ENCODE measurements at regions not wholly inside any gene's neighbourhood (a gene's known extent, or its start where the extent isn't known, plus 50 kb on each side); places are given as distances from the start of the nearest gene placed in this dataset.

GRCh38 chr15:81747482-81747881 is 298.3 kb downstream of the MEX3B start:
- no peaks in the 10 kb centered on the region for H3K9me3 Mint-ChIP-seq
- TF ChIP-seq MAX (CRISPR knock-in tag; IDR thresholded peaks at IDR 0.05) (no peak), AR (CRISPR knock-in tag; IDR thresholded peaks at IDR 0.05) (no peak), AFF4 (CRISPR knock-in tag; IDR thresholded peaks at IDR 0.05; ENCODE audit: borderline replicate concordance) (no peak), ETV6 (CRISPR knock-in tag; IDR thresholded peaks at IDR 0.05) (no peak), ZNF263 (CRISPR knock-in tag; IDR thresholded peaks at IDR 0.05; ENCODE audit: low read depth) (no peak), SP1 (CRISPR knock-in tag; conservative IDR thresholded peaks at IDR 0.05) (no peak), E2F5 (CRISPR knock-in tag; IDR thresholded peaks at IDR 0.05) (no peak), ATF1 (CRISPR knock-in tag; IDR thresholded peaks at IDR 0.05) (no peak), FOXP4 (CRISPR knock-in tag; IDR thresholded peaks at IDR 0.05) (no peak), ARID4B (CRISPR knock-in tag; IDR thresholded peaks at IDR 0.05; ENCODE audit: borderline replicate concordance) (no peak), TEAD1 (CRISPR knock-in tag; IDR thresholded peaks at IDR 0.05) (no peak), HMGXB4 (CRISPR knock-in tag; IDR thresholded peaks at IDR 0.05) (no peak), HMGA2 (CRISPR knock-in tag; IDR thresholded peaks at IDR 0.05) (no peak), ZNF671 (CRISPR knock-in tag; IDR thresholded peaks at IDR 0.05) (no peak), MYBL2 (CRISPR knock-in tag; IDR thresholded peaks at IDR 0.05) (no peak), ZNF425 (CRISPR knock-in tag; conservative IDR thresholded peaks at IDR 0.05) (no peak)
- ChIA-PET CTCF (no interaction called here), POLR2A (no interaction called here)
- no peak overlapping the region for H3K4me3 Mint-ChIP-seq
- H3K4me1 Mint-ChIP-seq: peaks cover 31% of the 10 kb centered on the region
- DNase-seq (ENCODE audit: low spot score) (no peak), ATAC-seq (no peak)
- no peaks in the 10 kb centered on the region for H3K36me3 Mint-ChIP-seq
- no peak overlapping the region for H3K27ac Mint-ChIP-seq
- no peaks in the 10 kb centered on the region for H3K27me3 Mint-ChIP-seq (ENCODE audit: low read depth)
